ENCODE measurements at regions not wholly inside any gene's neighbourhood (a gene's known extent, or its start where the extent isn't known, plus 50 kb on each side); places are given as distances from the start of the nearest gene placed in this dataset.

DNA sequence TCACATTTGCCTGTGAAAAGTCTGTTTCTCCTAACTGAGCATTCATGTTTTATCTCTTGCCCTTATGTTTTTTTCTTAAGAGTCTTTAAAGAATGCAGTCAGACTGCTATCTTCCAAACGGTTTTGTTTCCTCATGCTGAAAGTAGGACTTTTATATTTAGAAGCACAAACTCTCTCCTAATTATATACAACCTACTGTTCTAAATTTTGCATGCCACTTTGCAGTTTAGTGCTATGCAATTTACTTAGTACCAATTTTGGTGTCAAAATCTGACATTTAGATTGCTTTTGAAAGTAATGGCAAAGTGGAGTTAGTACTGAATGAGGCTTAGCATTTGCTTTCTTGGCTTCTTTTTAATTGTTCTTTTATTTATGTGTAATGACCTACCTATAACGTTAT, 55.1 kb upstream of the PCDH20 start:
- no peak overlapping the region for H3K4me3 Mint-ChIP-seq
- no peaks in the 10 kb centered on the region for H3K4me1 Mint-ChIP-seq
- Histone ChIP-seq H2BK120ac (ENCODE audit: low read depth, low read length, poor library complexity, severe bottlenecking) (no peak overlapping the region), H3K23me2 (ENCODE audit: insufficient read length, low read depth, low read length, poor library complexity, severe bottlenecking) (no peaks in the 10 kb centered on the region), H3K56ac (ENCODE audit: insufficient read length, low read depth, low read length) (no peak overlapping the region), H3K27me3 (ENCODE audit: insufficient read depth, low read length) (no peaks in the 10 kb centered on the region), H2AFZ (ENCODE audit: low read length) (no peak overlapping the region), H2BK12ac (ENCODE audit: insufficient read length, low read depth, low read length) (no peak overlapping the region), H3K4me2 (ENCODE audit: insufficient read depth, insufficient read length, low read length) (no peak overlapping the region), H4K20me1 (ENCODE audit: control insufficient read depth, insufficient read depth, insufficient read length) (no peaks in the 10 kb centered on the region), H3K79me2 (ENCODE audit: insufficient read depth, low read length) (no peaks in the 10 kb centered on the region), H3K23ac (ENCODE audit: insufficient read length, low read depth, low read length) (no peak overlapping the region), H2BK5ac (ENCODE audit: insufficient read length, low read length) (no peak overlapping the region), H3K79me1 (ENCODE audit: insufficient read depth, low read depth, low read length, poor library complexity, severe bottlenecking) (no peaks in the 10 kb centered on the region), H2AK5ac (ENCODE audit: insufficient read length, low read length) (no peak overlapping the region), H3T11ph (ENCODE audit: low read length) (no peak overlapping the region), H3K18ac (ENCODE audit: insufficient read length, low read depth, low read length) (no peak overlapping the region), H3K9ac (ENCODE audit: extremely low read depth, insufficient read length, low read length) (no peak overlapping the region), H3K27ac (ENCODE audit: insufficient read length, low read depth, low read length) (no peak overlapping the region), H4K91ac (ENCODE audit: insufficient read length, low read depth, low read length) (no peak overlapping the region), H2BK15ac (ENCODE audit: low read depth, low read length) (no peak overlapping the region), H3K14ac (ENCODE audit: insufficient read depth, low read length) (no peak overlapping the region), H3K4ac (ENCODE audit: low read depth, low read length) (no peak overlapping the region), H4K8ac (replicated peaks; ENCODE audit: insufficient read length, low read depth, low read length) (no peak overlapping the region), H3K4me1 (ENCODE audit: insufficient read depth, low read length) (no peaks in the 10 kb centered on the region), H3K9me3 (ENCODE audit: control insufficient read depth, low read depth, low read length) (no peaks in the 10 kb centered on the region), H2BK20ac (ENCODE audit: low read depth, low read length, poor library complexity, severe bottlenecking) (no peak overlapping the region), H4K5ac (ENCODE audit: insufficient read length, low read depth, low read length) (no peak overlapping the region)
- no peak overlapping the region for H3K27ac Mint-ChIP-seq
- H3K36me3 Mint-ChIP-seq (ENCODE audit: insufficient read depth in 1 of 3, low read depth in 3 of 3), result no peaks in the 10 kb centered on the region
- no peak for TF ChIP-seq CTCF (conservative IDR thresholded peaks at IDR 0.05)
- no peak for DNase-seq
- no peaks in the 10 kb centered on the region for H3K9me3 Mint-ChIP-seq
- WGBS (ENCODE audit: extremely low coverage, insufficient read length, low lambda C conversion rate), result no CpG with 5 or more reads among the region's 2 CpGs
- H3K27me3 Mint-ChIP-seq (ENCODE audit: low read depth), result no peaks in the 10 kb centered on the region
